GM12892 (cell line): ENCODE measurements at regions not wholly inside any gene's neighbourhood (a gene's known extent, or its start where the extent isn't known, plus 50 kb on each side); places are given as distances from the start of the nearest gene placed in this dataset.

Experiments used
- DNase-seq: peaks from one replicate; pipeline ENCODE4 v3.0.0; 2011; ENCODE audit not compliant: insufficient read length
- FAIRE-seq: peaks from 2 replicates; lab custom pipeline; 2011; peaks lifted over from hg19 to GRCh38; lab: Jason Lieb, UNC
- POLR2A ChIP-seq: IDR thresholded peaks from 2 replicates; pipeline ENCODE4 v1.6.1; 2011; ENCODE audit warnings: low read depth, low read length, control low read depth
- POLR2AphosphoS5 ChIP-seq: IDR thresholded peaks from 2 replicates; pipeline ENCODE4 v1.6.1; 2011; ENCODE audit warnings: low read depth, low read length, control low read depth
- TAF1 ChIP-seq: IDR thresholded peaks from 2 replicates; pipeline ENCODE4 v1.6.1; 2011; ENCODE audit warnings: low read depth, mild to moderate bottlenecking, control low read depth, low read length, borderline replicate concordance

GRCh38 chr14:65854215-65854614 lies 441.7 kb downstream of the FUT8 start:
- DNase-seq (no peak), FAIRE-seq (no peak)
- no peak for TF ChIP-seq TAF1
- TF ChIP-seq POLR2A = no peak
- TF ChIP-seq POLR2AphosphoS5 = no peak

- no peak for FAIRE-seq
- no peak for DNase-seq
- no peak for TF ChIP-seq POLR2A
- TF ChIP-seq POLR2AphosphoS5 = no peak
- no peak for TF ChIP-seq TAF1
Measured at GRCh38 chr14:65860956-65861611, 448.6 kb downstream of the FUT8 start.

GRCh38 chr14:65864549-65864948 lies 452.0 kb downstream of the FUT8 start:
- TF ChIP-seq POLR2A (no peak), POLR2AphosphoS5 (no peak), TAF1 (no peak)
- FAIRE-seq (no peak), DNase-seq (no peak)

- FAIRE-seq (no peak), DNase-seq (no peak)
- TF ChIP-seq POLR2AphosphoS5 (no peak), TAF1 (no peak), POLR2A (no peak)
Measured at GRCh38 chr14:65864984-65865383, 452.5 kb downstream of the FUT8 start.

GRCh38 chr14:65866448-65866847 lies 453.9 kb downstream of the FUT8 start:
- DNase-seq (no peak), FAIRE-seq (no peak)
- TF ChIP-seq POLR2A (no peak), TAF1 (no peak), POLR2AphosphoS5 (no peak)

GRCh38 chr14:65866886-65867285 lies 454.4 kb downstream of the FUT8 start:
- TF ChIP-seq TAF1 = no peak
- no peak for TF ChIP-seq POLR2AphosphoS5
- no peak for TF ChIP-seq POLR2A
- no peak for FAIRE-seq
- DNase-seq = no peak

GRCh38 chr14:65867333-65867732 lies 454.8 kb downstream of the FUT8 start:
- TF ChIP-seq POLR2AphosphoS5 = no peak
- TF ChIP-seq TAF1 = no peak
- TF ChIP-seq POLR2A = no peak
- DNase-seq (no peak), FAIRE-seq (no peak)

GRCh38 chr14:65872536-65872935 lies 460.0 kb downstream of the FUT8 start:
- DNase-seq = no peak
- TF ChIP-seq TAF1 (no peak), POLR2A (no peak), POLR2AphosphoS5 (no peak)
- no peak for FAIRE-seq

GRCh38 chr14:65877166-65877565 lies 464.6 kb downstream of the FUT8 start:
- DNase-seq (no peak), FAIRE-seq (no peak)
- TF ChIP-seq TAF1 (no peak), POLR2A (no peak), POLR2AphosphoS5 (no peak)

GRCh38 chr14:65877624-65878023 lies 465.1 kb downstream of the FUT8 start:
- no peak for DNase-seq
- FAIRE-seq = no peak
- TF ChIP-seq POLR2AphosphoS5 (no peak), POLR2A (no peak), TAF1 (no peak)

- DNase-seq = no peak
- no peak for FAIRE-seq
- TF ChIP-seq TAF1 = no peak
- TF ChIP-seq POLR2A = no peak
- TF ChIP-seq POLR2AphosphoS5 = no peak
Measured at GRCh38 chr14:65878586-65878985, 466.1 kb downstream of the FUT8 start.

GRCh38 chr14:65879248-65880009 lies 466.9 kb downstream of the FUT8 start:
- FAIRE-seq = no peak
- no peak for DNase-seq
- TF ChIP-seq POLR2A (no peak), TAF1 (no peak), POLR2AphosphoS5 (no peak)
